ENCODE measurements at regions not wholly inside any gene's neighbourhood (a gene's known extent, or its start where the extent isn't known, plus 50 kb on each side); places are given as distances from the start of the nearest gene placed in this dataset.

GRCh38 chr5:111016801-111017200 lies 54.7 kb upstream of the TSLP start:
- Histone ChIP-seq H3K27ac (no peak overlapping the region), H3K4me3 (no peak overlapping the region), H3K36me3 (no peaks in the 10 kb centered on the region), H3K4me1 (no peaks in the 10 kb centered on the region), H3K27me3 (no peaks in the 10 kb centered on the region), H3K9me3 (no peaks in the 10 kb centered on the region)
- TF ChIP-seq CTCF (IDR thresholded peaks at IDR 0.05): no peak
- no peak for DNase-seq (ENCODE audit: low spot score)

DNA sequence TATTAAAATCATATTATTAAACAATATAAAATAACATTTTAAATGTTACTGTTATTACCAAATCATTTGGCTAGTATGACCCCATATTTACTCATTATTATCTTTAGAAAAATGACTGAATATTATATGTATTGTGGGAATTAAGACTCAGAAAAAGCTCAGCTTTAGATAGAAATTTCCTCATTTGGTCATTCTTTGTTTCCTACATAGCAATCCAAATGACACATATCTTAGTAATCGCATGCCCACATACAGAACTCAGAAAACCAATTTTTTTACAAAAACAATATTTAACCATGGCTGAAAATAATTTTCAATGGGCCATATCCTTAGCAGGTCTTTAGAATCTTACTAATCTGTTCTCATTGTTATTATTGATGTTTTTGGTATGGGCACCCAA lies 53.8 kb upstream of the TSLP start:
- TF ChIP-seq CTCF (IDR thresholded peaks at IDR 0.05): no peak
- no peak for DNase-seq (ENCODE audit: low spot score)
- no peaks in the 10 kb centered on the region for H3K4me1 ChIP-seq
- H3K27ac ChIP-seq: no peak overlapping the region
- no peak overlapping the region for H3K4me3 ChIP-seq
- H3K27me3 ChIP-seq: no peaks in the 10 kb centered on the region
- H3K9me3 ChIP-seq: no peaks in the 10 kb centered on the region
- no peaks in the 10 kb centered on the region for H3K36me3 ChIP-seq

All from right atrium auricular region (tissue), 2 donors.